Pons (tissue), 1 donor: ENCODE measurements at regions not wholly inside any gene's neighbourhood (a gene's known extent, or its start where the extent isn't known, plus 50 kb on each side); places are given as distances from the start of the nearest gene placed in this dataset.
A peak's percentile ranks its signal among the peaks of the same experiment; 100 is the strongest.

Experiments used
- DNase-seq: peaks from one replicate; pipeline ENCODE4 v3.0.0-alpha.2; 2016; ENCODE audit warnings: low spot score

DNA sequence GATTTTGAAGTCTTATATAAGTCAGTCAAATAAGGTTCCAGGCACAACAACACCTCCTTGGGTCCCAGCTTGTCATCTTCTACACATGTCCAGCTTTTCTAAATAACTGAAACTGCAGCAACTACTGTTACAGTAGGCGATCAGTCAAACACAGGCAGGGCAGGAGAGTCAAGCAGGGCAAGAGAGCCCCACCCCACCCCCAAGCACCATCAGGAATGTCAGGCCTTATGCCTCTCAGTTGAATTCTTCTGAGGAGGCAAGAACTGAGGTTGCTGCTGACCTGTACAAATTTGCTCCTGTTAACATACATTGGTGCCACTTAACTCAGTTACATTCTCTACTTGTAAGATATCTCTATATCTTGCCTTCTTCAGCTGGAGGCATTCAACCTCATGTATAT is 608.8 kb upstream of the PCDH10 start:
- no peak for DNase-seq

GRCh38 chr4:132540797-132541196 is 608.3 kb upstream of the PCDH10 start:
- no peak for DNase-seq

GRCh38 chr4:132542228-132542627 is 606.9 kb upstream of the PCDH10 start:
- no peak for DNase-seq

DNA sequence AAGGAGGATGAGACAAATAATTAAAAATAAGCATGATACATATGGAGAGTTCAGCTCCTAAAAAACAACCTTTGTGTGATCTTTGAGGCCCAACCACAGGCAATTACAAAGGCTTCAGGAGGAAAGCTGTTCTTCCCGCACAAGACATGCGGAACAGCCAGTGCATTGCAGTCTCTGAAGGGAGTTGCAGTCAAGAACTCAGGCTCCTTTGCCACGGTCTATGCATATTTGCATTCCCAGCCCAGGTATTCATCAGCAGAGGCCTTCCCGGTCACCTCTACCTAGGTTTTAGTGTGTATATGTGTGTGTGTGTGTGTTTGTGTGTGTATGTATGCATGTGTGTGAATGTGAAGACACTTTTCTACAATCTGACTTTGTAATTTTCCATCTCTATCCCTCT is 600.6 kb upstream of the PCDH10 start:
- DNase-seq = no peak

DNA sequence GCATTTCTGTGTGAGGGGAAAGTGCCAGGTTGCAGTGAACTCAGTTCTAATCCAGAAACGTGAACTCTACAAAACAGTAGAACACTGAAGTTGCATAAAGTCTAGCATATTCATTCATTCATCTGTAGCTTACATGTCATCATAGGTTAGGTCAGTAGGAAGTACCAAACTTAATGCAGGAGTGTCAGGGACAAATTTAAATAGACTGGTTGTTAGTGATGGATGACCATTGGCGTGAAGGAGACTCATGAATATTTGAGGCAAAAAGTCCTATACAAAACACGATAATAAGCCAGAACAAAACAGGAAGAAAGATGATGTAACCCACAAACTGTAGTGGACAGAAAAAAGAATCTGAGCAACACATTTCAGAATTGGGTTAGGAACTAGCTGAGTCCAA is 592.8 kb upstream of the PCDH10 start:
- no peak for DNase-seq

- DNase-seq = no peak
Observed at GRCh38 chr4:132557660-132558059, 591.4 kb upstream of the PCDH10 start.

DNA sequence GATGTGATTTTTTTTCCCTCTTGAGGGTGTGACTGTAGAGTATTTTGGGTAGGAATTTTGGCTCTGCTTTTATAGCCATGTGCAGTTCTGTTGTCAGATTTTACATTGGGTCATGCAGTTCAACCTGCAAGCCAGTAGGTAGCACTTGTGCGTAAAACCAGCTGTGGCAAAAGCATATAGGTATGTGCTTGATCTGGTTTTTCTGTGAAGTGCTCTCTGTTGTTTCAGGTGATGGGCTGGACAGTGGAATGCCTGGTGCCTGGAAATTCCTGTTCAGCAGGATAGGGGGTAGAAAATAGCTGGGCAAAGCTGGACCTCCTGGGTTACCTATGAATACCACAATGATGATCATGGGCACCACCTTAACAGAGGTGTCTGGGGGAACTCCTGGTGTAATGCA is 584.2 kb upstream of the PCDH10 start:
- no peak for DNase-seq

DNA sequence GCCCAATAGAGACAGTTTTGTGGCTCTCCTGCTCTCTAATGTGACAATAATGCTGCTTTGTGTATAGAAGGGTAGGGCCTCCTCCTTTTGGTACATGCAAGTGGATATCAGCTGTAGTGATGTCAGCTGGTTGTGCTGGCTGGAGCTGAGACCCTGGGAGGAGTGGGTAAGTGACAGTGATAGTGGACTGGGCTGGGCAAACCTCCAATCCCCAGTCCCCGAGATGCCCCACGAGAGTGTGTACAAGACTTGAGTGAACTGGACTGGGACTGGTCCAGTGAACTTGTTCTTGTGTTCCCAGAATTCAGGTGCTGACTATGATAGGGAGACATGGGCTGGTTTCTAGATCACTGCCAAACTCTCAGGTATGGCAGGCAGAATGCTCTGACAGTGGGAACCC is 583.6 kb upstream of the PCDH10 start:
- no peak for DNase-seq

DNA sequence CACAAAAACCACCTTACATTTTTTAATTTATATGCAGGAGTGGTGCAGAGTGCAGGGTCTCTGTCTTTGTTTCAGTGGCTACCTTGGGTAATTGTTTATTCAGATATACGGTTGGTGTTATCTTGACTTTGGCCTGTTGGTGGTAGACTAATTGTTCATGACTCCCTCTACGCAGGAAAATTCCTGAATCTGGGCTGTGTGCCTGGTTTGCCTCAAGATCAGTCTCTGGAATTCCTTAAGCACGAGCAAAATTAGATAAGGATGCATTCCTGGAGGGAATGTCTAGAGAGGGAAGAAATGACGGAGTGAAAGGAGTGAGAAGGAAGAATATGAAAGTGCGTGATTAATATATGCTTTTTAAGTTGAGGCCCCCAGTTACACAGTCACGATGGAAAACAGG is 576.9 kb upstream of the PCDH10 start:
- DNase-seq = no peak

DNA sequence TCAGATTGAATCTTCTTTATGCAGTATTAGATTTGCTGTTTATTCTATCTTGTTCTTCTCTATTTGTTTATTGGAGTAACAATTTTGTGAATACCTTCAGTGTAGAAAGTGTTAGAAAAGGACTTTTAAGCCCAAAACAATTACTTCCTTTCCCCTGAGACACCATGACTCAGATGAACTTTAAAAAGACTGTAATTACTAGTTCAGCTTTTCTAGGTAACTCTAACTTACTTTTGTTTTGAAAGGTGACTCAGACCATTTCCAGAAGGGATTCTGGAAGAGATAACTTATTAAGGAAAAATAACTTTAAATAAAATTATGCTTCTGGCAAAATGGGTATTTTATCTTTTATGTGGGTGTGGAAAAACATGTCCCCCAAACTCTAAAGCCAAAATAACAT is 561.5 kb upstream of the PCDH10 start:
- no peak for DNase-seq

DNA sequence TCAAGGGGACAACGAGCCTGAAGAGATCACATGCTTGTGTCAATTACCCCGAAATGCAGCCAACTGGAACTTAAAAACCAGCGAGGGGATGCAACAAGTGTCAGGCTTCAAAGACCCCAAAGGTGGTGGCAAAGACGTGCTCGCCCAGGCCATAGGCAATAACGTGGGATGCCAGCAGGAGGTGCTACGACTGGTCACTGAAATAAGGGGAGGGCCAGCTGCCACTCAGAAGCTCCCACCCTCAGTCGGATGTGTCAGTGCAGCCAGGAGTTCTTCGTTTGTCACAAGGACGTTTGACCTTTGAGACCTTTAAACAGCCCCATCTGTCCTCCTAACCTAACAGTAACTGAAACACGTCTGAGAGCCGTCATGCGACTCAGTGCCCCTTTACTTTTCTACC is 556.8 kb upstream of the PCDH10 start:
- no peak for DNase-seq

DNA sequence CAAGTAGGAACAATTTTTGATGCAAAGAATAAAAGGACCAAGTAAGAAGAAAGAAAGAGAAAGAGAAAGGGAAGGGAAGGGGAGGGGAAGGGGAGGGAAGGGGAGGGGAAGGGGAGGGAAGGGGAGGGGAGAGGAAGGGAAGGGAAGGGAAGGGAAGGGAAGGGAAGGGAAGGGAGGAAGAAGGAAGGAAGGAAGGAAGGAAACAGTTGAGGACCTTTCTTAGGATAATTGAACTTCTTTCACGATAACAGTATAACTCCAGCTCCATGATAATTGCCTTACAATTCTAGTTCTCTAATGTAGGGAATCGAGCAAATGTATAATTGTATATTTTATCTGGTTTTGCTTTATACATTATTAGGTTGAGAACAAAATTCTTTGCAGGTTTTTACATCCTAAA is 556.2 kb upstream of the PCDH10 start:
- no peak for DNase-seq

- no peak for DNase-seq
Observed at GRCh38 chr4:132593717-132594400, 555.2 kb upstream of the PCDH10 start.

GRCh38 chr4:132596186-132596585 is 552.9 kb upstream of the PCDH10 start:
- no peak for DNase-seq

- DNase-seq = no peak
Observed at GRCh38 chr4:132605551-132605950, 543.5 kb upstream of the PCDH10 start.

GRCh38 chr4:132614682-132615081 is 534.4 kb upstream of the PCDH10 start:
- no peak for DNase-seq

DNA sequence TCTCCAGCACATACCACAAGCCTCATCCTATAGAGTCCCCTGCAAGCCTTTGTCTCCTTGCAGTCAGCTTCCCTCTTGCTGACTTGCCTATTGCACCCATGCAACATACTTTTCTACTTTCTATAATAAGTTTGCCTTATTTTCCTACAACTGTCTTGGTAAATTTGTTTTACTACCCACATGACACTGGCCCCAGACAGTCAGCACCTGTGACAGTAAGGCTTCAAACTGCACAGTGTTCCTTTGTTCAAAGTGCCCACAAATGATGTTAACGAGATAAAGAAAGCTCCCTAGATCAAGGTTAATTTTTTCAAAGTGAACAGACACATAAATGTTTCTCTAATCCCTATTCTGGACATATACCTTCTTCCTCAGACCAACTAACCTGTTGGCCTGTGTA is 529.1 kb upstream of the PCDH10 start:
- DNase-seq = no peak

GRCh38 chr4:132642016-132642817 is 506.9 kb upstream of the PCDH10 start:
- DNase-seq = peak; percentile 62

- no peak for DNase-seq
Observed at GRCh38 chr4:132646186-132646585, 502.9 kb upstream of the PCDH10 start.

DNA sequence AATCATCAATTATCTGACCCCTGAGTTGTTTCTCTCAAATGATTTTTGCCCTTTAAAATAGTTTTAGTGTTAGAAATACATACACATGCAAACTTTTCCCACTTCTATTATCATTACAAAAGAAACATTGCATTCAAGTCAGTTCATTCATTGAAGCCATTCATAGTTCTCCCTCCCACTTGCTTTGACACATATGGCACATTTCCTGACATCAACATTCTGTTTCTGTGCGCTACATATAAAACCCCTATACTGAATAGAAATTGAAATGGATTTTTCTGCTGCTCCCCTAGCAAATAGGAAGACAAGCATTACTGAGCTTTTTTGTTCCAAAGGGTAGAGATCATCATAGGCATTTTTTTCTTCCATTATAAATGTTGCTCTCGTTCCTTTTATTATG is 497.9 kb upstream of the PCDH10 start:
- DNase-seq = no peak

- no peak for DNase-seq
Observed at GRCh38 chr4:132660181-132660580, 488.9 kb upstream of the PCDH10 start.

DNA sequence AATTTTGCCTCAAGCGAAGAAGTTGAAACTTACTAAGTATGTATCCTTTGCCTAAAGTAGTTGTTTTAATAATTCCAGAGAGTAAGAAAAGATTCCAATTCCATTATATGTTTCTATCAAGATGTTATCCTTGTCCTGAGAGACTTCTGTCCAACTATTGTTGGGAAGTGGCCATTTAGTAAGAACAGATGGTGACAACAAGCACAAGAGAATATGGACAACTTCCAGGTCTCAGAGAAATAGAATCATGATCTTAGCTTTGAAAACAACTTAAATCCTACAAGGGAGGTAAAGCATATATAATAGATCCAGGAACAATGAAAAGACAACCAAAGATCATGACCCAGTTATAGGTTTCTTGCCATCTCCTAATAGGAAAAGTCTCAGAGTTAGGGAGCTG is 486.6 kb upstream of the PCDH10 start:
- no peak for DNase-seq

- no peak for DNase-seq
Observed at GRCh38 chr4:132669786-132670185, 479.3 kb upstream of the PCDH10 start.

GRCh38 chr4:132670557-132670956 is 478.5 kb upstream of the PCDH10 start:
- DNase-seq = no peak
